SJCRH30 (cell line): ENCODE measurements at regions not wholly inside any gene's neighbourhood (a gene's known extent, or its start where the extent isn't known, plus 50 kb on each side); places are given as distances from the start of the nearest gene placed in this dataset.

Source experiments
- DNase-seq, 2 experiments: peaks; one replicate each; pipeline ENCODE4 v3.0.0-alpha.2; 2015 to 2020
- H3K27ac ChIP-seq: fragments of 250-450 bp; sonication (Bioruptor Pico); 2 replicates; pipeline ENCODE4 v1.5.1; 2020; ENCODE audit warnings: mild to moderate bottlenecking, moderate library complexity
- H3K27me3 ChIP-seq: fragments of 250-450 bp; sonication (Bioruptor Pico); 2 replicates; pipeline ENCODE4 v1.5.1; 2020; ENCODE audit warnings: mild to moderate bottlenecking, moderate library complexity
- H3K36me3 ChIP-seq: fragments of 250-450 bp; sonication (Bioruptor Pico); 2 replicates; pipeline ENCODE4 v1.5.1; 2020; ENCODE audit warnings: mild to moderate bottlenecking, moderate library complexity
- H3K4me1 ChIP-seq: fragments of 250-450 bp; sonication (Bioruptor Pico); 2 replicates; pipeline ENCODE4 v1.5.1; 2020; ENCODE audit warnings: mild to moderate bottlenecking, moderate library complexity
- H3K4me3 ChIP-seq: fragments of 250-450 bp; sonication (Bioruptor Pico); 2 replicates; pipeline ENCODE4 v1.5.1; 2020; ENCODE audit warnings: mild to moderate bottlenecking, moderate library complexity
- H3K9me3 ChIP-seq: fragments of 250-450 bp; sonication (Bioruptor Pico); replicated peaks from 2 replicates; pipeline ENCODE4 v1.5.1; 2020; ENCODE audit warnings: mild to moderate bottlenecking, moderate library complexity

DNA sequence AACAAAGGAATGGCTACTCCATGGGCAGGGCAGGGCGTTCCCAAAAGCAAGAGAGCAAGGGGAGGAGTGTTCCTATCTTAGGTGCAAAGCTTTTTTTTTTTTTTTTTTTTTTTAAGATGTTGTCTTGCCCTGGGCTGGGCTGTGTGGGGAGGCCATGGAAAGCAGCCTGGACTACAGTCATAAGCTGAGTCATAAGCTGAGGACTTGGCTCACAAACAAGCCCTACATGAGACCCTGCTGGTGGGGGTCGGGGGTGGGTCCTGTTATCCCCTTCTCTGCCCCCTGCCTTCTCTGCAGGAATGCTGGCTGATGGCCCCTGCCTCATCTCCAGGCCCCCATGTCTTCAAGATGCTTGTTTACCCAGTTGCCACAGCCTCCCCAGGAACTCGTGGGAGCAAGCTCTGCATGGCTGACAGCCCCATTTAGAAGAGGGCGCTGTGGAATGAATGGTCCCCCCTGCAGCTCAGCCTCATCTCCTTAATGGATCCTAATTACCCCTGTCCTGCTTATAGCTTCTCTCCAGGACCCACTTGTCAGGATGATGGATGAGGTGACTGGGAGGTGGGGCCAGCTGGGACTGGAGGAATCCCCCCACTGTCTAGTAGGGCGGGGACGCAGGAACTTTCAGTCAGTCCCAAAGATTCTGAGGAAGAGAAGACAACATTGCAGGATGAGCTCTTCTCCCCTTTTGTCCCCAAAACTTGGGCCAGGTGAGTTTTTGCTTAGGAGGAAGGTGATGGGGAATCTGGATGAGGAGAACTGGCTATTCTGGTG is 340.8 kb upstream of the PODXL start:
- Histone ChIP-seq H3K4me1 (peaks cover 41% of the 10 kb centered on the region), H3K36me3 (no peaks in the 10 kb centered on the region), H3K9me3 (no peaks in the 10 kb centered on the region), H3K4me3 (no peak overlapping the region), H3K27ac (peak overlapping the region; percentile 86), H3K27me3 (no peaks in the 10 kb centered on the region)
- peak; percentile 27 to 42 for DNase-seq

DNA sequence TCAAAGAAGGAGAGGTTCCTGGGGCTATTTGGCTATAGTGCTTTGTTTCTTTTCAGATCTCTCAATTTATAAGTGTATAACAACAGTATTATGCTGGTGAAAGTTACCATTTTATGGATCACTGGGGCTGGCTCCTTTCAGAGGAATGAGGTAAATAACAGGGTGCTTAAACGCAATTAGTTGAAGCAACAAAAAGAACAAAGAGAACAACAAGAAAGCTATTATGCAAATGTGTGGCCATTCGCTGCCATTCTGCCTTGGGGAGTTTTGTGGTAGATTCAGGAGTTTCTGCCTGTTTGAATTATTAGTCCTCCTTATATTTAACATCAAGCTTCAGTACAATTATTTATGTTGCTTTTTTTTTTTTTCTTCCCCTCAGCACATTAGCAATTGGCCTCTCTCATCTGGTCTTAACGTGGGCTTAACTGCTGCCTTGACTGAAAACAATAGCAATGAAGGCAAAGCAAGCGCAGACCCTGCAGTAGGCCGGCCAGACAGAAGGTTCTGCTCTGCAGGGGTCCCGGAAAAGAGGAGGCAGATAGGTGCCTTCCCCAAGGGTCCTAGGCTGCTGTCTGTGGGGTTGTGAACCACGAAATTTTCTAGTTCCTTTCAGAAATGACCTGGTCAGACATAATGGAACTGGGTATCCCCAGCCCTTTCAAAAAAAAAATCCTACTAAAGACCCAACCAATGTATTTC is 339.9 kb upstream of the PODXL start:
- H3K9me3 ChIP-seq: no peaks in the 10 kb centered on the region
- no peaks in the 10 kb centered on the region for H3K36me3 ChIP-seq
- peak overlapping the region; percentile 86 for H3K27ac ChIP-seq
- DNase-seq: no peak
- peaks cover 41% of the 10 kb centered on the region for H3K4me1 ChIP-seq
- H3K4me3 ChIP-seq: no peak overlapping the region
- H3K27me3 ChIP-seq: no peaks in the 10 kb centered on the region

DNA sequence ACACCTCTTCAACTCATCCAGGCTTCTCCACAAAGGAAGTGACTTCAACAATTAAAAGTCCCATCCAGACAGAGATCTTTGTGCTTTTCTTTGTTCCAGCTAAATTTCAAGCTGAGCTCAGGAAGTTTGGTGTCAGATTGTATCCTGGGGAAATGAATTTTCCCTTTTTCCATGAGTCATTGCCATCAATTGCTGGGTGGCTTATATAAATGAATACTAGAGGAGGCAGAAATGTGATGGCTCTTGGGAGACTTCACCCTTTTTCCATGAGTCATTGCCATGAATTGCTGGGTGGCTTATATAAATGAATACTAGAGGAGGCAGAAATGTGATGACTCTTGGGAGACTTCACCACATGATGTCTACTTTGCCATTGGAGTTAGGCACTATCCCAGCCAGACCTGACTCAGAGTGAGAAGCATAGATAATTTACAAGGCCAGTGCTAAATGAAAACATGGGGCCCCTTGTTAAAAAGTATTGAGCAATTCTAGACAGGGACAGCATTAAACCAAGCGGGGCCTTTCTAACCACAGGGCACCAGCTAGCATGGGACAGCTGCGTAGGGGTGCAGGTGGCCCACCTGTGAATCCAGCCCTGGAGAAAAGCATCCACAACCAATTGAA is 339.2 kb upstream of the PODXL start:
- H3K36me3 ChIP-seq: no peaks in the 10 kb centered on the region
- no peaks in the 10 kb centered on the region for H3K27me3 ChIP-seq
- H3K4me3 ChIP-seq: no peak overlapping the region
- H3K9me3 ChIP-seq: no peaks in the 10 kb centered on the region
- peaks cover 44% of the 10 kb centered on the region for H3K4me1 ChIP-seq
- peak; percentile 63 to 83 for DNase-seq
- peak overlapping the region; percentile 86 for H3K27ac ChIP-seq

DNA sequence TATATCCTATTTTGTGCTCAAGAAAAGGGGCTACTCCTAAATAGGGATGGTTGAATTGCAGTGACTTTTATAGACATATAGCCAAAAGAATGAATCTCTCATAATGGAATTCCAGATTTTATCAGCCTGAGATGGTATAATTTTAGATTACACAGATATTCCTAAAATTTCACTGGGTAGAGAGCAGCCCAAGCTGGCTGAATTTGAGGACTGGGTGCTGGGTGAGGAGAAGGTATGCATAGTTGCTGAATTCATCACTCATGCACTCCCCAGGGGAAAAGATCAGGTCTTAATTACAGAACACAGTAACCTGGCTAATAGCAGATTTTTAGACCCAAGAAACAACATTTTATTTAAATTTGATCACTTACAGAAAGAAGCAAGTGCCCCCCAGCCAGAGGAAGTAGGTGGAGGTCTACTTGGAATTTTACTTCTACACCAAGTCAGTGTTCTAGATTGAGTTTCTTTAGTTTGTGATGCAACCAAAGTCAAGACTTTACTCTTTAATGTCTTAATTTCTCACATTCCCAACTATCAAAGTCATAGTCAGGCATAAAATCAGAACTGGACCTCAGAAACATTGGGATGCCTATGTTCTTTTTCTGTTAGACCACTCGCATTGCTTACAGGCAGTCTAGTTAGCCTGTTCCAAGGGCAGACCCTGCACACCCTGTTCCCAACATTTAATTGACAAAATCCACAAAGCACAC is 337.4 kb upstream of the PODXL start:
- peaks cover 52% of the 10 kb centered on the region for H3K4me1 ChIP-seq

DNA sequence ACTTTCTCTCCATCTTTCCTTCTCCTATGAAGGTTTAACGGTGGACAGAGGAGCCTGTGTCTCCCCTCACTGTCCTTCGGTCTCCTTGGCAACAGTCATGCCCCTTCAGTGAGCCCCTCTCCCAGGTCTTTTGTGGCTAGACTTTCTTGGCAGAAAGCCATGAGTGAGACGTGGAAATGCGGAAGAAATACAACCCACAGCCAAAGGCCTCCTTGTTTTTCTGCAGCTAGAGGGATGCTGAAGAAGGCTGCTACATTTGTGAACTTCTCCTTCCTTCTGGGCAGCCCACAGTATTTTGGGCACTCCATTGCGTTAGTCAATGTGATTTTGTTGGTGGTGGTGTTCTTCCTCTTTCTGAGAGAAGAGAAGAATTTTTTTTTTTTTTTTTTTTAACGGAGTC is 333.7 kb upstream of the PODXL start:
- DNase-seq: peak; percentile 75 to 90
- Histone ChIP-seq H3K9me3 (0 out of 2 replicates have a peak, but pooled peaks cover 5% of the 10 kb centered on the region), H3K27ac (0 out of 2 replicates have a peak overlapping the region, but pooled peaks have one; percentile 2), H3K27me3 (no peaks in the 10 kb centered on the region), H3K36me3 (no peaks in the 10 kb centered on the region), H3K4me3 (no peak overlapping the region), H3K4me1 (peaks cover 29% of the 10 kb centered on the region)

More for the DNA sequence above, 337.4 kb upstream of the PODXL start:
- no peak for DNase-seq
- Histone ChIP-seq H3K36me3 (no peaks in the 10 kb centered on the region), H3K4me3 (no peak overlapping the region), H3K27me3 (no peaks in the 10 kb centered on the region), H3K27ac (no peak overlapping the region), H3K9me3 (no peaks in the 10 kb centered on the region)

DNA sequence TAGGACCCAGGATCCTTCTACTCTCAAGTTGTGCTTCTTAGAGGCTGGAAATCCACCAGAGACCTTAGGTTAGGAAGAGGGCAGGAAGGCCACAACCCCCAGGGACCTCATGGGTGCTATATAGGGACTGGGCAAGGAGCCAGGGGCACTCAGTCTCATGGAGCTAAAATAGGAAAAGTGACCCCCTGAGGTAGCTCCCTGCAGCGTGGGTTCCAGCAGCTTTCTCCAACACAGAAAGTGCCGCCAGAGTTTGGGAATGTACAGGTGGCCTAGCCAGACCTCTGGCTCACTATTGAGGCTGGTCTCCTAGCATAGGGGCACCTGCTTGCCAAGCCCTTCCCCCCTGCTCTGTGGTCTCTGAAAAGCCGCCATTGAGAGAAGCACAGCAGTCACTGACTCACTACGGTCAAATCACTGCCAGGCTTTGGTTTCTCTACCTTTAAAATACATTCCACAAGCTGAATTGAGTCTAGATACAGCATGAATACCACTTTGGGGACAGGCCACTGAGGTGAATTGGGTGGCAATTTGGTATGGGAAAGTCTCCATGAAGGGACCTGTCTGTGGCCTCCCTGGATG is 333.2 kb upstream of the PODXL start:
- Histone ChIP-seq H3K4me1 (peaks cover 24% of the 10 kb centered on the region), H3K9me3 (0 out of 2 replicates have a peak, but pooled peaks cover 5% of the 10 kb centered on the region), H3K27me3 (no peaks in the 10 kb centered on the region), H3K36me3 (no peaks in the 10 kb centered on the region), H3K27ac (0 out of 2 replicates have a peak overlapping the region, but pooled peaks have one; percentile 2), H3K4me3 (no peak overlapping the region)
- peak in 1 of 2 experiments; percentile 27 for DNase-seq

DNA sequence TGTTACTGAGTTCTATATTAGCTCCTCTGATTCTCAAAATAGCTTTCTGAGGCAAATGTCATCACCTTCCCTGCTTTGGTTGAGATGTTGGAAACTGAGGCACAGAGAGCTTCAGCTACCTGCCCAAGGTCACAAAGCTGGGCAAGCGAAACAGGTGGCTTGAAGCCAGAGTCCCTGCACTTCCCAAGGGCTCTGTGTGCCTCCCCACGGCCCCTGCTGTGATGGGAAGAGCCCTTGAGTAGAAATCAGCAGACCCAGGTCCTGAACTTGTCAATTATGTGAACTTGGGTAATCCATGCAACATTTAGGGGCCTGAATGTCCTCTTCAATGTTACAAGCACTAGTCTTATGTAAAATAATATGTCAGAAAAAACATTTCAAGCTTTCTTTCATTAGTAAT is 327.3 kb upstream of the PODXL start:
- 0 out of 2 replicates have a peak, but pooled peaks cover 5% of the 10 kb centered on the region for H3K9me3 ChIP-seq
- H3K27ac ChIP-seq: no peak overlapping the region
- DNase-seq: no peak

DNA sequence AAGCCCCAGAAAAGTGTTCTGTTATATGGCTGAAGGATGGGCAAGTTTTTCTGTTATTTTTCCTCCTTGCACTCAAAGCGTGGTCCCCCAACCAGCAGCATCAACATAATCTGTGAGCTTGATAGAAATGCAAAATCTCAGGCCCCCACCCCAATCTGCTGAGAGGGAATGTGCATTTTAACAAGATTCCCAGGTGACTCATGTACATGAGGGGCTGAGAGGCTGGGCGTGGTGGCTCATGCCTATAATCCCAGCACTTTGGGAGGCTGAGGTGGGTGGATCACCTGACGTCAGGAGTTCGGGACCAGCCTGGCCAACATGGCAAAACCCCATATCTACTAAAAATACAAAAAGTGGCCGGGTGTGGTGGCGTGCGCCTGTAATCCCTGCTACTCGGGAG is 326.8 kb upstream of the PODXL start:
- DNase-seq: no peak
- H3K36me3 ChIP-seq: no peaks in the 10 kb centered on the region
- H3K27ac ChIP-seq: no peak overlapping the region
- no peaks in the 10 kb centered on the region for H3K4me1 ChIP-seq
- no peaks in the 10 kb centered on the region for H3K27me3 ChIP-seq
- no peak overlapping the region for H3K4me3 ChIP-seq
- H3K9me3 ChIP-seq: 0 out of 2 replicates have a peak, but pooled peaks cover 5% of the 10 kb centered on the region

More for the DNA sequence above, 327.3 kb upstream of the PODXL start:
- Histone ChIP-seq H3K4me1 (no peaks in the 10 kb centered on the region), H3K27me3 (no peaks in the 10 kb centered on the region), H3K36me3 (no peaks in the 10 kb centered on the region), H3K4me3 (no peak overlapping the region)

DNA sequence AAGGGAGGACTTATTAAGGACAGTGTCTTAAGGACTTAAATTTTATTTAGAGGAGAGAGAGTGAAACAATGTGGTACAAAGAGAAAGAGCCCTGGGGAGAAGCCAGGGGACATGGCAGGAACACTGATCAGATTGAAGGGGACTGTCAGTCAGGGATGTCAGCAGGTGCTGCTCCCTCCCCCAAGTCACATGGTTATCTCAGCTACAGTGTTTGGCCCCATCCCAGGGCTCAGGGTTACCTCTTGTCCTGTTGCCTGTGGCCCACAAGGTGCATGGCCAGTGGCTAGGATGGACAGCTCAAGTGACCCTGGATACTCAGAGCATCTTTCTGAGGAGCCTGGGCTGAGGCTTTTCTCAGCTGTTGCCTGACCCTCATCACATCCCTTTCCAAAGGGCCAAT is 325.9 kb upstream of the PODXL start:
- 0 out of 2 replicates have a peak, but pooled peaks cover 5% of the 10 kb centered on the region for H3K9me3 ChIP-seq

DNA sequence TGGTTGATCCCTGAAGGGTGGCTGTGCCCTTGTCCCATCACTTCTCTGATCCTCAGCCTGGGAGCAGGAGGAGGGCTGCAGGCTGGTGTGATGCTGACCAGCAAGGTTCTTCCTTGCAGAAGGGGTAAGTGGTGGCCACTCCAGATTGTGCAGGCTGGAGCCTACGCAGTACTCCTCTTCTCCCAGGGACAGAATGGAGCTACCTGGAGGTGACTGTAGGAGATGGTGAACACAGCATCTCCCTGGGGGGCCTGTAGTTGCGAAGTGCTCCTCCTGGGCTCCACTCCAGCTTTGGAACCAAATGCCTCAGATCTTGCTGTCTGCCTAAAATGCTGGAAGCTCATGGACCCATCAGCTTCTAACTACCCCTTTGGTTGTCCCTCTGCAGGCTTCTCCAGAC is 323.6 kb upstream of the PODXL start:
- no peaks in the 10 kb centered on the region for H3K9me3 ChIP-seq
- no peak for DNase-seq
- no peaks in the 10 kb centered on the region; the same call in 1 of the 2 replicates for H3K4me1 ChIP-seq
- no peaks in the 10 kb centered on the region for H3K27me3 ChIP-seq
- no peaks in the 10 kb centered on the region for H3K36me3 ChIP-seq
- no peak overlapping the region for H3K4me3 ChIP-seq
- H3K27ac ChIP-seq: no peak overlapping the region

More for the DNA sequence above, 325.9 kb upstream of the PODXL start:
- DNase-seq: no peak
- H3K4me3 ChIP-seq: no peak overlapping the region
- H3K4me1 ChIP-seq: no peaks in the 10 kb centered on the region; the same call in 1 of the 2 replicates
- no peak overlapping the region for H3K27ac ChIP-seq
- H3K27me3 ChIP-seq: no peaks in the 10 kb centered on the region
- no peaks in the 10 kb centered on the region for H3K36me3 ChIP-seq

DNA sequence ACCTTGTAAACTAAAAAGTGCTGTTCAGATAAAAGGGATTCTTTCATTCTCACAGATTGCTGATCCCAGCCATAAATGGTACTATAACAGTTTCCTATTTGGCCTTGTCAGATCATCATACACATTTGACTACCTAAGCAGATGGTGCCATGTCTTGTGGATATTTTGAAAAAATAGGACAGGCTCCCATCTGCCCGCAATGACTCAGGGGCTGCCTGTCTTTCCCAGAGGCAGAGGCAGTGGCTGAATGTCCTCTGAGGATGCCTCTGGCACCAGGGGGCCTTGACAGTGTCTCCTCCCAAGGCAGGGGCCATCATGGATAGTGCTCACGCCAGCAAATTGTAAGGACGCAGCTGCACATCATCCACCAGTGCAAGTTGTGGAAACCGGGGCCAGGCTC is 323.0 kb upstream of the PODXL start:
- Histone ChIP-seq H3K27me3 (no peaks in the 10 kb centered on the region), H3K36me3 (no peaks in the 10 kb centered on the region), H3K4me1 (no peaks in the 10 kb centered on the region; the same call in 1 of the 2 replicates), H3K9me3 (no peaks in the 10 kb centered on the region), H3K27ac (no peak overlapping the region), H3K4me3 (no peak overlapping the region)
- DNase-seq: no peak

DNA sequence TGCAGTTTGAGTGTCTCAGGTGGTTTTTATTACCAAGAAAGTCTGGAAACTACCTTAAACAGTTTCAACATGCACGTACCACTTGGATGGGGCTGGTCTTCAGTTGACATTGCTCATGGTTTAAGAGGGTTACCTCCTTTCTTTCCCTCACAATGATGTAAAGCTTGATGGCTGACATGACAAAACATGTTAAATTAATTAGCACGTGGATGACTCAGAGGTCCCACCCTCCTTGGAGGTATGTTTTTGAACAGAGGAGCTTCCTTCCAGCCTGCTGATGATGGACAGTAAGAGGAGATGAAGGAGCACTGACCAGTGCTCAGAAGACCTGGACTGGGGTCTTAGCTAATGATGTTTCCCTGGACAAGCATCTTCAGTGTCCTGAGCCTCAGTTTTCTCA is 322.3 kb upstream of the PODXL start:
- no peaks in the 10 kb centered on the region for H3K36me3 ChIP-seq
- H3K4me1 ChIP-seq: no peaks in the 10 kb centered on the region; the same call in 1 of the 2 replicates
- H3K27ac ChIP-seq: no peak overlapping the region
- no peak for DNase-seq
- no peaks in the 10 kb centered on the region for H3K27me3 ChIP-seq
- no peak overlapping the region for H3K4me3 ChIP-seq
- H3K9me3 ChIP-seq: no peaks in the 10 kb centered on the region

DNA sequence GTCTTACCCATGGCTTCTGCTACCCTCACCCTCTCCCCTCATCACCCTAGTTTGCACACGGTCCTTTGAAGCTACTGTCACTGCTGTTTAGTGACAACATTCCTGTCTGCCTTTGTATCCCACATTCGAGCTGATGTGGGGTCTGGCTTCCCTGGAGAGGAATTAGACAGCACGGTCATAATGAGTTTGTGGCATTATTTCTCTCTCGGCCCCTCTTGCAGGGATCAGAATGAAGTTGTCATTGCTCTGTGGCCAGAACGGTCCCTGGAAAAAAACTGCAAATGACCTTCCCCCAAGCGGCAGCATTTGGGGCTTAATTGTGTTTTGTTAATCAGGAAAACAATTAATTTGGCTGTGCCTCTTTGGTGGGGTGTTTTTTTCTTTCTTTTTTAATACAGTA is 317.2 kb upstream of the PODXL start:
- Histone ChIP-seq H3K27ac (no peak overlapping the region), H3K4me3 (no peak overlapping the region), H3K9me3 (no peaks in the 10 kb centered on the region), H3K36me3 (no peaks in the 10 kb centered on the region), H3K27me3 (no peaks in the 10 kb centered on the region), H3K4me1 (no peaks in the 10 kb centered on the region; the same call in 1 of the 2 replicates)
- DNase-seq: no peak

DNA sequence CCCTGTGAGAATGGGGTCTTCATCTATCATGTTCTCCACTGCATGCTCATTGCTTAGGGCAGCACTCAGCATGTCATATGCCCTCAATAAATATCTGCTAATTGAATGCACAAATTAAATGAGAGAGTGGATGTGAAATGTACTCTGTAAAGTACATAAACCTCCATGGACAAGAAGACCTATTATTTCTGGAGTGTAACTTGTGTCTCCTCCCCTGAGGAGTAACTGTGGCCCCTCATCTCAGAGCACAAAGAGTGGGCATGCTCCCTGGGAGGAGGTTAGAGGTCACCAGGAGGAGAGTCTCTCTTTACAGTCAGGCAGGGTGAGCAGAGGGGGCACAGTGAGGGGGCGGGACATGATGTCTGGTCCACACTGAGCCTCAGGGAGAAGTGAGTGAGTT is 313.6 kb upstream of the PODXL start:
- no peaks in the 10 kb centered on the region for H3K4me1 ChIP-seq
- no peak overlapping the region for H3K27ac ChIP-seq
- H3K4me3 ChIP-seq: no peak overlapping the region
- no peak for DNase-seq
- no peaks in the 10 kb centered on the region for H3K9me3 ChIP-seq
- no peaks in the 10 kb centered on the region for H3K36me3 ChIP-seq
- no peaks in the 10 kb centered on the region for H3K27me3 ChIP-seq
